GM12873 (cell line): ENCODE measurements at regions not wholly inside any gene's neighbourhood (a gene's known extent, or its start where the extent isn't known, plus 50 kb on each side); places are given as distances from the start of the nearest gene placed in this dataset.

Experiments used
- CTCF ChIP-seq: IDR thresholded peaks from 2 replicates; pipeline ENCODE4 v1.5.1; 2012; ENCODE audit warnings: low read depth, mild to moderate bottlenecking, moderate library complexity, low read length, control low read depth; ENCODE audit not compliant: insufficient read depth; ENCODE audit errors: missing control alignments

- TF ChIP-seq CTCF = peak; percentile 33
These were observed 73.8 kb downstream of the ALG1L2 start for GRCh38 chr3:130155464-130155863.

GRCh38 chr3:130227540-130227939, 117.9 kb upstream of the COL6A5 start:
- no peak for TF ChIP-seq CTCF

- TF ChIP-seq CTCF = peak; percentile 46
These were observed 102.5 kb upstream of the COL6A5 start for GRCh38 chr3:130242850-130243569.

GRCh38 chr3:130243808-130244207, 101.7 kb upstream of the COL6A5 start:
- TF ChIP-seq CTCF = no peak

GRCh38 chr3:130250982-130251381, 94.5 kb upstream of the COL6A5 start:
- no peak for TF ChIP-seq CTCF

GRCh38 chr3:130255442-130255841, 90.0 kb upstream of the COL6A5 start:
- TF ChIP-seq CTCF = no peak

- TF ChIP-seq CTCF = no peak
These were observed 88.6 kb upstream of the COL6A5 start for GRCh38 chr3:130256821-130257340.
